ENCODE measurements at regions not wholly inside any gene's neighbourhood (a gene's known extent, or its start where the extent isn't known, plus 50 kb on each side); places are given as distances from the start of the nearest gene placed in this dataset.

- Histone ChIP-seq H3K4me1 (ENCODE audit: control insufficient read depth in 2 of 2, insufficient read depth in 1 of 2, low read depth in 1 of 2, low read length in 2 of 2) (no peaks in the 10 kb centered on the region), H3K23ac (ENCODE audit: low read depth, low read length, poor library complexity) (no peak overlapping the region), H3K9me3 (replicated peaks in 1 of 2; ENCODE audit: control insufficient read depth in 2 of 2, insufficient read depth in 1 of 2, low read depth in 1 of 2, low read length in 2 of 2) (no peaks in the 10 kb centered on the region), H3K14ac (ENCODE audit: low read length) (no peak overlapping the region), H2AFZ (ENCODE audit: low read length) (peak overlapping the region; percentile 3), H3K4ac (ENCODE audit: low read length) (no peak overlapping the region), H2BK120ac (ENCODE audit: low read depth, low read length) (no peak overlapping the region), H4K8ac (ENCODE audit: low read depth, low read length) (no peak overlapping the region), H3K27me3 (ENCODE audit: control insufficient read depth in 3 of 3, insufficient read depth in 3 of 3, low read depth in 1 of 3, low read length in 3 of 3) (no peaks in the 10 kb centered on the region), H3K9ac (ENCODE audit: low read depth, low read length, poor library complexity) (no peak overlapping the region), H2AK5ac (ENCODE audit: low read depth, low read length) (no peak overlapping the region), H3K79me1 (ENCODE audit: low read depth, low read length) (no peaks in the 10 kb centered on the region), H3K4me2 (ENCODE audit: insufficient read depth, low read length, poor library complexity, severe bottlenecking) (no peak overlapping the region), H3K27ac (replicated peaks; ENCODE audit: low read length) (no peak overlapping the region), H3K4me3 (ENCODE audit: low read length in 2 of 2) (no peak overlapping the region), H3K36me3 (replicated peaks in 1 of 2; ENCODE audit: control insufficient read depth in 2 of 2, insufficient read depth in 2 of 2, low read length in 2 of 2) (no peaks in the 10 kb centered on the region), H2BK15ac (ENCODE audit: low read length) (no peak overlapping the region), H4K91ac (ENCODE audit: low read depth, low read length, poor library complexity) (no peak overlapping the region), H2BK5ac (ENCODE audit: low read length) (no peak overlapping the region), H2BK12ac (ENCODE audit: low read length) (no peak overlapping the region), H3K18ac (ENCODE audit: low read length) (no peak overlapping the region)
- WGBS, 2 donors (ENCODE audit: extremely low coverage in 2 of 2, insufficient read length in 2 of 2, insufficient replicate concordance in 1 of 2) = no CpG with 5 or more reads among the region's 7 CpGs
- no peak for DNase-seq (ENCODE audit: low spot score)
These were observed 60.1 kb upstream of the SPATA31C2 start for GRCh38 chr9:88198341-88198807.

- H3K4ac ChIP-seq (ENCODE audit: low read length) = no peak overlapping the region
- H3K79me1 ChIP-seq (ENCODE audit: low read depth, low read length) = no peaks in the 10 kb centered on the region
- no peak overlapping the region for H4K8ac ChIP-seq (ENCODE audit: low read depth, low read length)
- no CpG with 5 or more reads among the region's 4 CpGs for WGBS, 2 donors (ENCODE audit: extremely low coverage in 2 of 2, insufficient read length in 2 of 2, insufficient replicate concordance in 1 of 2)
- no peak overlapping the region for H4K91ac ChIP-seq (ENCODE audit: low read depth, low read length, poor library complexity)
- H3K9ac ChIP-seq (ENCODE audit: low read depth, low read length, poor library complexity) = no peak overlapping the region
- no peak overlapping the region for H3K18ac ChIP-seq (ENCODE audit: low read length)
- H3K14ac ChIP-seq (ENCODE audit: low read length) = no peak overlapping the region
- no peaks in the 10 kb centered on the region for H3K27me3 ChIP-seq (ENCODE audit: control insufficient read depth in 3 of 3, insufficient read depth in 3 of 3, low read depth in 1 of 3, low read length in 3 of 3)
- no peak overlapping the region for H2BK5ac ChIP-seq (ENCODE audit: low read length)
- H3K9me3 ChIP-seq (replicated peaks in 1 of 2; ENCODE audit: control insufficient read depth in 2 of 2, insufficient read depth in 1 of 2, low read depth in 1 of 2, low read length in 2 of 2) = no peaks in the 10 kb centered on the region
- DNase-seq (ENCODE audit: low spot score) = no peak
- no peaks in the 10 kb centered on the region for H3K4me1 ChIP-seq (ENCODE audit: control insufficient read depth in 2 of 2, insufficient read depth in 1 of 2, low read depth in 1 of 2, low read length in 2 of 2)
- no peak overlapping the region for H2BK120ac ChIP-seq (ENCODE audit: low read depth, low read length)
- H2BK12ac ChIP-seq (ENCODE audit: low read length) = no peak overlapping the region
- no peak overlapping the region for H2AK5ac ChIP-seq (ENCODE audit: low read depth, low read length)
- H3K4me3 ChIP-seq (ENCODE audit: low read length in 2 of 2) = no peak overlapping the region
- no peak overlapping the region for H3K4me2 ChIP-seq (ENCODE audit: insufficient read depth, low read length, poor library complexity, severe bottlenecking)
- H3K23ac ChIP-seq (ENCODE audit: low read depth, low read length, poor library complexity) = no peak overlapping the region
- H2AFZ ChIP-seq (ENCODE audit: low read length) = peak overlapping the region; percentile 3
- no peak overlapping the region for H3K27ac ChIP-seq (replicated peaks; ENCODE audit: low read length)
- H3K36me3 ChIP-seq (replicated peaks in 1 of 2; ENCODE audit: control insufficient read depth in 2 of 2, insufficient read depth in 2 of 2, low read length in 2 of 2) = no peaks in the 10 kb centered on the region
- H2BK15ac ChIP-seq (ENCODE audit: low read length) = no peak overlapping the region
These were observed 59.6 kb upstream of the SPATA31C2 start for GRCh38 chr9:88197781-88198340.

GRCh38 chr9:88197016-88197415 is 58.7 kb upstream of the SPATA31C2 start:
- Histone ChIP-seq H3K27ac (replicated peaks; ENCODE audit: low read length) (no peak overlapping the region), H3K23ac (ENCODE audit: low read depth, low read length, poor library complexity) (no peak overlapping the region), H2BK120ac (ENCODE audit: low read depth, low read length) (no peak overlapping the region), H4K91ac (ENCODE audit: low read depth, low read length, poor library complexity) (no peak overlapping the region), H3K4ac (ENCODE audit: low read length) (no peak overlapping the region), H3K18ac (ENCODE audit: low read length) (no peak overlapping the region), H3K4me1 (ENCODE audit: control insufficient read depth in 2 of 2, insufficient read depth in 1 of 2, low read depth in 1 of 2, low read length in 2 of 2) (no peaks in the 10 kb centered on the region), H3K36me3 (replicated peaks in 1 of 2; ENCODE audit: control insufficient read depth in 2 of 2, insufficient read depth in 2 of 2, low read length in 2 of 2) (no peaks in the 10 kb centered on the region), H3K79me1 (ENCODE audit: low read depth, low read length) (no peaks in the 10 kb centered on the region), H3K9me3 (replicated peaks in 1 of 2; ENCODE audit: control insufficient read depth in 2 of 2, insufficient read depth in 1 of 2, low read depth in 1 of 2, low read length in 2 of 2) (no peaks in the 10 kb centered on the region), H3K9ac (ENCODE audit: low read depth, low read length, poor library complexity) (no peak overlapping the region), H2BK12ac (ENCODE audit: low read length) (no peak overlapping the region), H2AFZ (ENCODE audit: low read length) (no peak overlapping the region), H3K14ac (ENCODE audit: low read length) (no peak overlapping the region), H3K4me2 (ENCODE audit: insufficient read depth, low read length, poor library complexity, severe bottlenecking) (no peak overlapping the region), H4K8ac (ENCODE audit: low read depth, low read length) (no peak overlapping the region), H2BK5ac (ENCODE audit: low read length) (no peak overlapping the region), H2AK5ac (ENCODE audit: low read depth, low read length) (no peak overlapping the region), H3K4me3 (ENCODE audit: low read length in 2 of 2) (no peak overlapping the region), H3K27me3 (ENCODE audit: control insufficient read depth in 3 of 3, insufficient read depth in 3 of 3, low read depth in 1 of 3, low read length in 3 of 3) (no peaks in the 10 kb centered on the region), H2BK15ac (ENCODE audit: low read length) (no peak overlapping the region)
- DNase-seq (ENCODE audit: low spot score) = no peak
- no CpG with 5 or more reads among the region's 3 CpGs for WGBS, 2 donors (ENCODE audit: extremely low coverage in 2 of 2, insufficient read length in 2 of 2, insufficient replicate concordance in 1 of 2)

- no peak overlapping the region for H3K14ac ChIP-seq (ENCODE audit: low read length)
- H2BK15ac ChIP-seq (ENCODE audit: low read length) = no peak overlapping the region
- H2AK5ac ChIP-seq (ENCODE audit: low read depth, low read length) = no peak overlapping the region
- H3K23ac ChIP-seq (ENCODE audit: low read depth, low read length, poor library complexity) = no peak overlapping the region
- no peak overlapping the region for H3K27ac ChIP-seq (replicated peaks; ENCODE audit: low read length)
- no peak overlapping the region for H3K4ac ChIP-seq (ENCODE audit: low read length)
- H3K18ac ChIP-seq (ENCODE audit: low read length) = no peak overlapping the region
- no peak overlapping the region for H3K9ac ChIP-seq (ENCODE audit: low read depth, low read length, poor library complexity)
- H3K4me1 ChIP-seq (ENCODE audit: control insufficient read depth in 2 of 2, insufficient read depth in 1 of 2, low read depth in 1 of 2, low read length in 2 of 2) = no peaks in the 10 kb centered on the region
- no peak overlapping the region for H4K8ac ChIP-seq (ENCODE audit: low read depth, low read length)
- no peaks in the 10 kb centered on the region for H3K27me3 ChIP-seq (ENCODE audit: control insufficient read depth in 3 of 3, insufficient read depth in 3 of 3, low read depth in 1 of 3, low read length in 3 of 3)
- H4K91ac ChIP-seq (ENCODE audit: low read depth, low read length, poor library complexity) = no peak overlapping the region
- no peak overlapping the region for H3K4me2 ChIP-seq (ENCODE audit: insufficient read depth, low read length, poor library complexity, severe bottlenecking)
- H3K4me3 ChIP-seq (ENCODE audit: low read length in 2 of 2) = no peak overlapping the region
- H2BK120ac ChIP-seq (ENCODE audit: low read depth, low read length) = no peak overlapping the region
- no peak overlapping the region for H2BK12ac ChIP-seq (ENCODE audit: low read length)
- H3K79me1 ChIP-seq (ENCODE audit: low read depth, low read length) = no peaks in the 10 kb centered on the region
- no peak overlapping the region for H2BK5ac ChIP-seq (ENCODE audit: low read length)
- no peaks in the 10 kb centered on the region for H3K36me3 ChIP-seq (replicated peaks in 1 of 2; ENCODE audit: control insufficient read depth in 2 of 2, insufficient read depth in 2 of 2, low read length in 2 of 2)
- DNase-seq (ENCODE audit: low spot score) = no peak
- H2AFZ ChIP-seq (ENCODE audit: low read length) = no peak overlapping the region
- no CpG with 5 or more reads among the region's 5 CpGs for WGBS, 2 donors (ENCODE audit: extremely low coverage in 2 of 2, insufficient read length in 2 of 2, insufficient replicate concordance in 1 of 2)
- H3K9me3 ChIP-seq (replicated peaks in 1 of 2; ENCODE audit: control insufficient read depth in 2 of 2, insufficient read depth in 1 of 2, low read depth in 1 of 2, low read length in 2 of 2) = no peaks in the 10 kb centered on the region
These were observed 58.0 kb upstream of the SPATA31C2 start for GRCh38 chr9:88196142-88196790.

All from neuronal stem cell (in vitro differentiated cells).